ENCODE measurements at regions not wholly inside any gene's neighbourhood (a gene's known extent, or its start where the extent isn't known, plus 50 kb on each side); places are given as distances from the start of the nearest gene placed in this dataset.
"Not testable (repeated sequence)": the region's sequence is repeated elsewhere in the genome, so short reads cannot be mapped to it uniquely, and the experiment has no call there.

DNA sequence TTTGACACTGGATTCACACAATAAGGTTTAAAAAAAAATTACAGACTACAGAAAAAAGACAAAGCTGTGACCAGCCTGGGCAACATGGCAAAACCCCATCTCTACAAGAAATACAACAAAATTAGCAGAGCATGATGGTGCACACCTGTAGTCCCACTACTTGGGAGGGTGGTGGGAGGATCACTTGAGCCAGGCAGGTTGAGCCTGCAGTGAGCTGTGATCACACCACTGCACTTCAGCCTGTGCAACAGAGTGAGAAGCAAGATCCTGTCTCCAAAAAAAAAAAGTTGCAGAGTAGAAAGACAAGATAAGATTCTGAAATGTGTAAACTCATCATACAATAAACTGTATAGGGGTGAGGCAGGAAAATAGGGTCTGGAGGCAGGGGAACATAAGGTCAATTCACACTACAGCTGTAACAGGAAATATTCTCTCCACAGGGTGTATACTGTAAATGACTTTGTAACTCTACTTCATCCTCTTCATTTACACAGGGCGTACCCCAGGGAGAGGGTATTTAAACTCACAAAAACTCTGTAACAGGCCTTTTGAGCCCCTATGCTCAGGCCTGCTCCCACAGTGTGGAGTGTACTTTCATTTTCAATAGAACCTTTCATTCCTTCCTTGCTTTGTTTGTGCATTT, 112.6 kb upstream of the MAPK10 start:
- no peak for DNase-seq (ENCODE audit: extremely low read depth, low read depth, low spot score)

DNA sequence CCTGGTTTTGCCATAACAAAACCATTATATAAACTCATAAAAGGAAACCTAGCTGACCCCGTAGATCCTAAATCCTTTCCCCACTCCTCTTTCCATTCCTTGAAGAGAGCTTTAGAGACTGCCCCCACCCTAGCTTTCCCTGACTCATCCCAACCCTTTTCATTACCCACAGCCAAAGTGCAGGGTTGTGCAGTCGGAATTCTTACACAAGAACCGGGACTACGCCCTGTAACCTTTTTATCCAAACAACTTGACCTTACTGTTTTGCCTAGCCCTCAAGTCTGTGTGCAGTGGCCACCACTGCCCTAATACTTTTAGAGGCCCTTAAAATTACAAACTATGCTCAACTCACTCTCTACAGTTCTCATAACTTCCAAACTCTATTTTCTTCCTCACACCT, 116.0 kb upstream of the PTPN13 start:
- not testable (repeated sequence) for DNase-seq (ENCODE audit: extremely low read depth, low read depth, low spot score)

DNA sequence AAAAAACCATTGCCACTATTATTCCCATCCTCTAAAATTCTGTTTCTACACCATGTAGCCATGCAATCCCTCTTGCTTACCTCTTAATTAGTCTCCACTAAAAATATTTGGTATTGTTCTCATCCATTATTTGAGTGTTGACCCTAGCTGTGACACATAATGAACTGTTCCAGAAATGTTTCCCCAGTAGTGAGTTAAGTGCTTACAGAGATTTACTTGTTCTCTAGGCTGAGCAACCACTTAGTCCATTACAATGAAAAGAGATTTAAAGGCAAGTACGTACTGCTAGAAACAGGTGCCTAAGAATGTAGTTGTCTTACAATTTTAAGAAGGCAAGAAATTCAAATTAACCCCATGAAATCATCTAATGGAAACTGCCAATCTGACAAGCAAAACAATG, 112.7 kb upstream of the PTPN13 start:
- no peak for DNase-seq (ENCODE audit: extremely low read depth, low read depth, low spot score)

DNA sequence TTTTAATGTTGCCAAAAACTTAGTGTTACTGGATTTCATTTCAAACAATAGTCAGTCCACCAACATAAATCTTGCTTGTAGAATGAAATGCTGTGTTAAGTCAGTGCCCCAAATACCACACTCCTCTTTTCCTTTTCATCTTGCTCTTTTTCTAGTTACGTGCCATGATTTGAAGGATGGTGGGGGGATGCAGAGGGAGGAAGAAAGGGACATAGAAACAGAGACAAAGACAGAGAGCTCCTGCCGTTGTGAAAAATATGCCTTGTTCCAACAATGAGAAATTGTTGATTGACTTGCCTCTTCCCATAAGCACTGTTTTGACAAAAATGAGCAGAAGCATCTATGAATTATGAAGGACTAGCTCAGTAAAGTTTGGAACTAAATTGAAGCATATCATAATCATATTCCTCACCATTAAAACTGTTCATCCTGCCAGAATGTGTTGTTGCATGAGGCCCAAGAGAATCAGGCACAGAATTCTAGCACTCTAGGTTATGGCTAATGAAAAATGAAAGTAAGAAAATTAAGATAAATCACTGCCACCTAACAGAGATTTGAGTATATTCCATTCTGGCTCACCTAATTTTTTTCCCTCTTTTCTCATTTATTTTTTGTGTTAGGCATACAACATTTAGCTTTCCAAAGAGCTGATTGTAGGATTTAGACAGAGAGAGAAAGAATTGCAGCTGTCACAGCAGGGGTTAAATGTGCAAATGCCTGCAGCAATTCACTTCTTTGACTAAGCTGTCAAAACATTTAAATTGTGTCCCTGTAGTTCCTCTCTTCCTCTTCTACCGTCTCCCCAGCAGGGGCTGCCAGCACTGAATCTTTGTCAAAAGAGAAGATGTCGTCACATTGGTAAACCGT, 111.6 kb upstream of the PTPN13 start:
- no peak for DNase-seq (ENCODE audit: extremely low read depth, low read depth, low spot score)

DNA sequence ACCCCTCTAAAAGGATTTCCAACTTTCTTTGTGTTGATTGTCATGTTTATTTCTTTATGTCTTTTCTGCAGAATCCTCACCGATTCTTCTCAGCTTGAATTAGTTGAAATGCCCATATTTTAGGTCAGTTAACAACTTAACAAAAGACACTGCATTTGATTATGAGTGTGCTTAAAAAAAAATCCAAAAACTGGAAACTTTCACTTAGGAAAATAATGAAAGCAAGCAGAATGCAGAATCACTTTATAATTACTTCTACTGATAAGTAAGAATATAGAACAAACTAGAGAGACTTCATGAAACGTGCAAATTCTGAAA, 111.0 kb upstream of the PTPN13 start:
- DNase-seq (ENCODE audit: extremely low read depth, low read depth, low spot score) = no peak

DNA sequence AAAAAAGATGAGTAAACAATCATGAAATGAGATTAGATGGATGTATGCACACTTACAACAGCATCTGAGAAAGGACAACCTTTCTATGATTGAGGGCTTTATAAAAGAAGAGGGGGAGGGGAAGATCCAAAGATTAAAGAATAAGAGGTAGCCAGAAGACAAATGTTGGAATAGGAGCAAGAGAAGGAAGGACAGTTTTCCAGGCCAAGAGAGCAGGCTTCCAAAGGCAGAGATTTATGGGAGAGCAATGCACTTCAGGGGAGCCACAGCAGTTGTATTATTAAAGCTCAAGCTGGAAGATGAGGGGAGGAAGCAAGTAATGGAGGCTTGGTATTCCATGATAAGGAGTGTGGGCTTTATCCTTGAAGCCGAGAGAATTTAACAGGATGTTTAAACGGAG, 110.3 kb upstream of the PTPN13 start:
- no peak for DNase-seq (ENCODE audit: extremely low read depth, low read depth, low spot score)

DNA sequence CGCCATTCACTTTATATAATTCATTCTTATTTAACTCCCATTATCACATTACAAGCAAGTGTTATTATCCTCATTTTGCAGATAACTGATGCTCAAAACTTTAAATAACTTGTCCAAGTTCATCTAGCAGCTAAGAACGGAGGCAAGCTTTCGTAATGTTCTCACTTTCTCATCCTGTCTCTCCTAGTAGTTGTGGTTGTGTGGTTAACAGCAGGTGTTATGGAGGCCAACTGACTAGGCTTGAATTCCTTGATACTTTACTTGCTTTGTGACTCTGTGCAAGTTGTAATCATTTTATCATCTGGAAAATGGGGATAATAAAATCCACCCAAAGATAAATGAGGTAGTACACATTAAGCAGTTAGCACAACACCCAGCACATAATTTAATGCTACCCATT, 109.9 kb upstream of the PTPN13 start:
- no peak for DNase-seq (ENCODE audit: extremely low read depth, low read depth, low spot score)

DNA sequence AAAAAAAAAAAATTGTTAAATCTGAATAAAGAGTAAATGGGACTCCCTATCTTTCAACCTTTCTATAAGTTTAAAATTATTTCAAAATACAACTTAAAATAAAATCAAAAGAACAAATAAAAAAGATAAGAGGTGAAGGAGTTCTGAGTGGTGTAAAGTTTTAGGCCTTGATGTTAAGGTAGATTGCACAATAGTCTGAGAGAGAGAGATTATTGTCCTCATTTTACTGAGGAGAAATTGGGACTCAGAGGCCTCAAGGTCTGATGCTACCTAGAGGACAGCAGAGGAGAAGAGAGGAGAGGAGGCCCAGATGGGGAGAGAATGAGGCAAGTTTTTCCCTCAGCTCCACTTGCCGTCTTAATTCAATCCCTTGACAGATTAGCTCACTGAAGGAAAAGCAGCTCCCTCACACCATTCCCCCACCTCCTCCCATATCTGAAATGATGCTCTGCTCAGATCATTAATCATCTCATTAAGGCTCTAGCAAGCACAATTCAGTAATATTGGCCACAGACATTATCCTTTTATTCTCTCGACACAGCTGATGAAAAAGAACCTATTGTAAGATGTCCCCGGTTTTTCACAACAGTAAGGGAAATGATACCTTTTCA, 106.3 kb upstream of the PTPN13 start:
- DNase-seq (ENCODE audit: extremely low read depth, low read depth, low spot score) = no peak

DNA sequence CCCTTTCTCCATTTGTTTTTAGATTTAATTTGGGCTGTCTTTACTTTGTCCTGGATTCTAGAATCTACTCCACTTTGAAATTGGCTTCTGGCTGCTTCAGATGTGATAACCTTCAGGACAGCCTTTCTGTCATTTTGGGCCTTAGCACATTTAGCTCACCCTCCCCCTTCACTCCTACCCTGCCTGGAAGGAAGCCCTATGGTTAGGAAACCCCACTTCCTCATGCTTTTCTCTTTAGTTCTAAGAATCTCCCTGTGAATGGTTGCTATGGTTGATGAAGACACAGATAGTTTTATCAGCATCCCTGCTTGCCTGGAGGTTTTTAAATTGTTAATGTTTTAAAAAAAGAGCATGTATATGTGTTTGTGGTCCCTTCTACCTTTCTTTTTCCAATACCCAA, 100.7 kb upstream of the PTPN13 start:
- no peak for DNase-seq (ENCODE audit: extremely low read depth, low read depth, low spot score)

DNA sequence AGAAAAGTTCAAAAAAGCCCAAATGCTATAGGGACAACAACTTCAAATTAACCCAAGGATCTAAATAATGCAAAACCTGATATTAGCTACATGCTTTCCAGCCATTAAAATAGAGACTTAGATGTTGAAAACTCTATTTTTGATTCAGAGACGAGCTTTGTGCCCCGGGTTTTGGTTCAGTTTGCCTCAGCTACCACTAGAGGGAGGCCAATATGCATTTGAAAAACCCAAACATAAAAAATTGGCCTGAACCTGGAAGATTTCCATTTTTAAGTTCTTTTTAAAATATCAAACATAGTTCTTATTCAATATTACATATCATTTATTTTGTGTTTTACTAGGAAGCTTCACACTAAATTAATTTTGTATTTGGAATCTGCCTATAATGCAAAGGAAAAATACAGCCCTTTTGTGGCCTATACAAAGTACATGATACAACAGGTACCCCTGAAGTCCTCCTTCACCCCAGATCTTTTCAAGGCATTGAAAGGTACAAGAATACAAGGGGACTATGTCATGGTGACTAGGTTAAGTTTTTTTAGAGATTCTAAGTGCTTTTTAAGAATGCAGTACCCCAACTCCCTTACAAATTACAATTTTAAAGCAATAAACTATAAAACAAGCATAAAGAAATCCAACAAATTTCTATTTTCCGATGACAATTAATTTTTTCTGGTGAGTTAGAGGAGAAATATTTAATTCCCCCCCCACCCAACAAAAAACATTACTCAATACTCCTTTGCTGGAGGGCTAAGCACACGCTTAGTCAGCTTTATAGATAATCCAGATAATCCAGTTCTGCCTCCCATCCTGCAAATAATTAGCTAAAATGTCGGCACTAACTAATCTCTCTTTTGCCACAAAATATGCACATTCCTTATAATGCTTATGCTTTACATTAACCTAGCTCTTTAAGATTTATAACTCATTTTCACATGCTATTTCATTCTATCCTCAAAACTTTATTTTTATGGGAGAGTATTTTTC, 97.7 kb upstream of the PTPN13 start:
- peak; percentile 14 for DNase-seq (ENCODE audit: extremely low read depth, low read depth, low spot score)

DNA sequence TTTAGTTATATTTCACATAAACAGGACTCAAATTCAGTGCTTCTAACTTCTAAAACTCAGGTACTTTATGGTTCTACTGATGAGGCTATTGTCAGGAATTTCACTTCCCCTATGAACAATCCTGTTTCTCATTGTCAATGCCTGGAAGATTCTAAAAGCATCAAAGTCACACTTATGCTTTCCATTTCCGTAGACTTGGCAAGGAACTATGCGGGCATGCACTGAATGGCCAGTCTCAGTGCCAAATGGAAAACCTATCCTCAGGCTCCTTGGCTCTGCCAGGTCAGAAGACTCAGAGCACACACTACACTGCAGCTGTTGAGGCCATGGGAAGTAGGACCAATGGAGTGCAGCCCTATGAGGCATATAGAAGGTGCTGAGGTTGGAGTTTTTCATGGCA, 97.0 kb upstream of the PTPN13 start:
- DNase-seq (ENCODE audit: extremely low read depth, low read depth, low spot score) = no peak

DNA sequence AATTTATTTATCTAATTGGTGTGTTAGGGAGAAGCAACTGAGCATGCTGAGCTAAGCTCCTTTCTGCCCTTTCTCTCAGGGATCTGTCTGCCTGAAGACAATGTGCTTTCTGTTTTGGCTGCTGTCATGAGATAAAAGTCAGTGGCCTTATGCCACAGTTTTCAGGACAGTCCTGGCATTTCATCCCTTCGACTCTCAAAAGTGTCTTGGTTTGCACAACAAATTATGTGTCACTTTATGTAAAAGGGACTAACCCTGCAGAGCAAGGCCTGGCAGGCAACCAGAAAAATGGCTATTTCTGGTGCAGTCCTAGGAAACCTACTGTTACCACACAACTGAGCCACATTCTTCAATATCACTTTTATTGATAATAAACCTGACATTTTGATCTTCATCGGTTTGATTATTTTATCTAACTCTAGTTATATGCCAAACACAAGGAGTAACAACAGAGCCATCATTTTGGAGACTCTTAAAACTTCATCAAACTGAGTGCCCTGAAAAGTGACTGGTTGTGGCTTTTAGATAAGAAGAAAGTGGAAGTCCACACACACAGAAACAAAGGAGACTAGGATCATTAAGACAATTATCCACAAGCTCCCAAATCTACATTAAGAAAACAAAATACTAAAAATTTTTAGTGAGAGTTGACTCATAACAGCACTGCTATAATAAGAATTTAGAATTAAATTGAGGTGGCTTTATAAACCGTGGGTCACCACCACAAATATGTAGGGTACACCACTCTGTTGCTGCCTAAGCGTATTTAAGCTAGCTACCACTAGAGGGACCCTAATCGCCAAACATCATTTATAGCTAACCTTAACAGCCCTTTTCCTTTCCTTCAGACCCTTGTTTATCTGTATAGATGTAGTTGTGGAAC, 95.9 kb upstream of the PTPN13 start:
- DNase-seq (ENCODE audit: extremely low read depth, low read depth, low spot score) = peak; percentile 23

DNA sequence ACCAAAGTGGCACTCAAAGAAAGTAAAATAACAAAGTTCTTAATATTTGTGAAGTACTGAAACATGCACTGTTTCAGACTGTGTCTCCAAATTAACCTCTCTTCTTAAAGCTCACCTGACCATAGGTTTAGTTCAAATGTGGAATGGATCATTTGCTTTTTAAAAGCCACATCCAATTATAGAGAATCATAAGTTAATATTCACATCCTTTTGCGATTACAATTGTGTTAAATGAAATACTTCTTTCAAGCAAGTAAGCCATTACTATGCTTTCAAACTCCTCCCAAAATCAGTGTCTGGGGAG, 95.3 kb upstream of the PTPN13 start:
- no peak for DNase-seq (ENCODE audit: extremely low read depth, low read depth, low spot score)

DNA sequence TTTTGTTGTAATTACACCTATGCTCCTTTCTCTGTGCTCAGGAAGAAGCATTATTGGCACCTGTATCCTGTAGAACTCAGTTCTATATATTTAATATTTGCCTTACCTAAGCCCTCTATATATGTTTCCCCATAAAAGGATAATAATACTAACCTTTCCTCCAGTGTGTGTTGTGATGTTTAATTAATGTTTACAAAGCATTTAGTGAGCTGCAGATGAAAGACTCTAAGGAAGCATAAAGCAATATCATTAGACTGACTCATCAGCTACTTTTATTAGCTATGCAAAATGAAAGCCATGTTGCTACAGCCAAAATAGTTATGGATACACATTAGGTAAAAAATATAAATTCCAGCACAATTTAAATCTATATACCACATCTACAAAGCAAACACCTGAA, 93.6 kb upstream of the PTPN13 start:
- no peak for DNase-seq (ENCODE audit: extremely low read depth, low read depth, low spot score)

DNA sequence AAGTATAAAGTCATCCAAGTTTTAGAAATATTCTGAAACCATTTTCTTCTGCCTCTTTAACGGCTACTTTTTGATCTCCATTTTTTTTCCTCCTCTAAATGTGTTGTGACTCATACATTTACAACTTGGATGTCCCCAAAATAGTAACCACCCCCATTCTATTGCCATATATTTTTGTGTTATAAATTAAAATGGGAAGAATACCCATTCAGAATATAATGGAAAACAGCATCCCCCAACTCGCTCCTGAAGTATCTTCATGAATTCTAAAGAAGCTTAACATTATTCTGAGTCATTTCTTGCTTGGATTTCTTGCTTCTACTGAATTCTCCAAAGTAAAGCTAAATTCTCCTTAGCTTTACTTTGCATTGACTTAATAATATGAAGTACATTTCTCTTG, 92.0 kb upstream of the PTPN13 start:
- DNase-seq (ENCODE audit: extremely low read depth, low read depth, low spot score) = no peak

DNA sequence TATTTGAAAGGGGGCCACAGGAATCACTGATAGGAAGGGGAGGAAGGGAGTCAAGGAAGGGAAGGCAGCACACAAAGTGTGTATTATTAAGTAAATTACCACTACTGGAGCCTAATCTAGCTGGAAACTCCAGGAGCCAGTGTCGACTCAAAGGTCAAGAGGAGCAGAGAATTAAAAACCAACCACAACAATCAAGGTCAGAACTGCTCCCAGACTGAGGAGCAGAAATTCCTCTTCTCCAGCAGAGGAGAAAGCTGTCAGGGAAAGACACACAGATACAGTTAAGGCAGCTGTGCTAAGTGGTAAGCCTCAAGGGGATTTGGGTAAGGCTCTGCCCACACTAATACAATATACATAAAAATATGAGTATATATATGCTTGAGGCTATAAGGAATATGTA, 87.5 kb upstream of the PTPN13 start:
- no peak for DNase-seq (ENCODE audit: extremely low read depth, low read depth, low spot score)

DNA sequence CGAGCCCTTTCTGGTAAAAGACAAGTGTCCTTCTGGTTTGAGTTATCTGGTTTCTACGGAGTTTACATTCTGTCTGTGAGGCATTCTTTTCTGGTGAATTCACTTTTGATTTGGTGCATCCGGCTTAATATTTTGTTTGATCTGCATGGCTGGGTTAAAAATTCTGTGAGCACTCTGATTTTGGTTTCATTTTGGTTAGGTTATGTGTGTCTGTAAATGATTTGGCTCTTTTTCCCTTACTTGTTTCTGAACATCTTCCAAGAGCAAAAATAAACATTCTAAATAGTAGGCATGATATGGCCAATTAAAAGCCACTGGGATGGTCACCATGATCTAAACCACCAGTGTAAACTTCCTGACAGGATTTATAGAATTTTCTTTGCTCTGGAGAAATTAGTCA, 85.7 kb upstream of the PTPN13 start:
- no peak for DNase-seq (ENCODE audit: extremely low read depth, low read depth, low spot score)

DNA sequence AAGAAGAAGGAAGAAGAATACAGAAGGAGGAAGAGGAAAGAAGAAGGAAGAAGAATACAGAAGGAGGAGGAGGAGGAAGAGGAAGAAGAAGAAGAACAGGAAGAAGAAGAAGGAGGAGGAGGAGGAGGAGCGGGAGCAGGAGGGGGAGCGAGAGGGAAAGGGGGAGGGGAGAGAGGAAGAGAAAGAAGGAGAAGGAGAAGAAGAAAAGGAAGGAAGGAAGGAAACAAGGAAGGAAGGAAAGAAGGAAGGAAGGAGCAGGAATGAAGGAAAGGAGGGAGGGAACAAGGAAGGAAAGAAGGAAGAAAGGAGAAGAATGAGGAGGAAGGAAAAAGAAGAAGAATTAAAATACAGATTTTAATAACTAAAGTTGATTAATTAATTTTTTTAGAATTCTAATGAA, 82.5 kb upstream of the PTPN13 start:
- DNase-seq (ENCODE audit: extremely low read depth, low read depth, low spot score) = no peak

DNA sequence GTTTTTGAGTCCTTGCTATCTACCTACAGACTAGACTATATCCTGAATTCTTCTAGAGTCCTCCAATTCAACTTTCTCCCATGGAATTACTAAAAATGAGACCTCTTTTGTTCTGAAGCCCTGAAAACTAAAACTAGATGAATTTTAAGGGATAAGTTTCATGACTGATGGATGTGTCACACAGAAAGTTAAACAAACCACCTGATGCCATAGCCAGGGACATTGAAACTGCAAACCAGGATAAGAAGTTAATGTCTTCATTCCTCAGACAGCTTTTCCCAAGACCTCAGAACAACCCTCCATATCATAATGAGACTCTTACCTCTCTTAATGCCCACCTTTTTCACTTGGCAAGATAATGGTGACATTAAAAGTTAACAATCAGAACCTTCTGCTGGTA, 81.5 kb upstream of the PTPN13 start:
- DNase-seq (ENCODE audit: extremely low read depth, low read depth, low spot score) = no peak

DNA sequence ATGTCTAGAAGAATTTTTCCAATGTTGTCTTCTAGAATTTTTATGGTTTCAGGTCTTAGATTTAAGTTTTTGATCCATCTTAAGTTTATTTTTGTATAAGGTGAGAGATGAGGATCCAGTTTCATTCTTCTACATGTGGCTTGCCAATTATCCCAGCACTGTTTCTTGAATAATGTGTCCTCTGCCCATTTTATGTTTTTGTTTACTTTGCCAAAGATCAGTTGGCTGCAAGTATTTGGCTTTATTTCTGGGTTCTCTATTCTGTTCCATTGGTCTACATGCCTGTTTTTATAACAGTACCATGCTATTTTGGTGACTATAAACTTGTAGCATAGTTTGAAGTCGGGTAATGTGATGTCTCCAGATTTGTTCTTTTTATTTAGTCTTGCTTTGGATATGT, 78.2 kb upstream of the PTPN13 start:
- DNase-seq (ENCODE audit: extremely low read depth, low read depth, low spot score) = not testable (repeated sequence)

All from glomerular endothelial cell (primary cell).